Stomach (tissue), 4 donors: ENCODE measurements at regions not wholly inside any gene's neighbourhood (a gene's known extent, or its start where the extent isn't known, plus 50 kb on each side); places are given as distances from the start of the nearest gene placed in this dataset.

Experiments used
- CTCF ChIP-seq, 7 experiments: fragments of 450-650 bp in 4 of 7; fragments of 200-600 bp in 3 of 7; sonication (generic) in 3 of 7; IDR thresholded peaks; one replicate each; pipeline ENCODE4 v1.5.1; 2016 to 2019; ENCODE audit warnings: antibody characterized with exemption in 7 of 7, control low read depth in 2 of 7, mild to moderate bottlenecking in 1 of 7
- POLR2A ChIP-seq, 4 donors: fragments of 450-650 bp; IDR thresholded peaks; one replicate each; pipeline ENCODE4 v1.6.1; 2016; ENCODE audit warnings: antibody characterized with exemption in 4 of 4, control low read depth in 2 of 4, mild to moderate bottlenecking in 1 of 4, moderate library complexity in 1 of 4

- TF ChIP-seq CTCF (IDR thresholded peaks at IDR 0.05), result no peak
- TF ChIP-seq POLR2A (IDR thresholded peaks at IDR 0.05), result no peak
These were observed 103.5 kb upstream of the IRF2BP2 start for GRCh38 chr1:234713440-234713839.
